H9 (cell line): ENCODE measurements at regions not wholly inside any gene's neighbourhood (a gene's known extent, or its start where the extent isn't known, plus 50 kb on each side); places are given as distances from the start of the nearest gene placed in this dataset.

Experiments used
- DNase-seq: peaks from one replicate; pipeline ENCODE4 v3.0.0-alpha.2; 2017
- H2AFZ ChIP-seq: one replicate; pipeline ENCODE4 v1.6.1; 2013; ENCODE audit warnings: mild to moderate bottlenecking, low read length, control low read depth, moderate library complexity
- H2AK5ac ChIP-seq: 2 replicates; pipeline ENCODE4 v1.6.1; 2013; ENCODE audit warnings: low read length, control low read depth, mixed read lengths; ENCODE audit not compliant: insufficient read length
- H2BK120ac ChIP-seq: one replicate; pipeline ENCODE4 v1.6.1; 2013; ENCODE audit warnings: low read depth, mild to moderate bottlenecking, low read length, control low read depth, inconsistent platforms; ENCODE audit not compliant: poor library complexity, severe bottlenecking
- H2BK12ac ChIP-seq: 2 replicates; pipeline ENCODE4 v1.6.1; 2013; ENCODE audit warnings: low read length, control low read depth, mixed read lengths, low read depth; ENCODE audit not compliant: insufficient read length
- H2BK15ac ChIP-seq: 2 replicates; pipeline ENCODE4 v1.6.1; 2013; ENCODE audit warnings: low read depth, low read length, control low read depth
- H2BK20ac ChIP-seq: one replicate; pipeline ENCODE4 v1.6.1; 2013; ENCODE audit warnings: low read depth, mild to moderate bottlenecking, low read length, control low read depth, inconsistent platforms; ENCODE audit not compliant: poor library complexity, severe bottlenecking
- H2BK5ac ChIP-seq: 2 replicates; pipeline ENCODE4 v1.6.1; 2013; ENCODE audit warnings: low read length, control low read depth, mixed read lengths; ENCODE audit not compliant: insufficient read length
- H3K14ac ChIP-seq: 2 replicates; pipeline ENCODE4 v1.6.1; 2013; ENCODE audit warnings: low read length, control low read depth; ENCODE audit not compliant: insufficient read depth
- H3K18ac ChIP-seq: 2 replicates; pipeline ENCODE4 v1.6.1; 2013; ENCODE audit warnings: low read depth, mild to moderate bottlenecking, mixed read lengths, low read length, control low read depth; ENCODE audit not compliant: insufficient read length
- H3K23ac ChIP-seq: 2 replicates; pipeline ENCODE4 v1.6.1; 2013; ENCODE audit warnings: low read length, control low read depth, mixed read lengths, low read depth; ENCODE audit not compliant: insufficient read length
- H3K23me2 ChIP-seq: 2 replicates; pipeline ENCODE4 v1.6.1; 2013; ENCODE audit warnings: low read depth, mild to moderate bottlenecking, mixed read lengths, low read length, control low read depth; ENCODE audit not compliant: insufficient read length, poor library complexity, severe bottlenecking
- H3K27ac ChIP-seq: 2 replicates; pipeline ENCODE4 v1.5.1; 2013; ENCODE audit warnings: low read length, control low read depth, mixed read lengths, low read depth; ENCODE audit not compliant: insufficient read length
- H3K27me3 ChIP-seq: 2 replicates; pipeline ENCODE4 v1.6.1; 2013; ENCODE audit warnings: low read length, control low read depth, inconsistent platforms; ENCODE audit not compliant: insufficient read depth
- H3K4ac ChIP-seq: 2 replicates; pipeline ENCODE4 v1.6.1; 2013; ENCODE audit warnings: low read depth, mild to moderate bottlenecking, control low read depth, inconsistent platforms, low read length, moderate library complexity
- H3K4me1 ChIP-seq: 2 replicates; pipeline ENCODE4 v1.6.1; 2013; ENCODE audit warnings: low read length, control low read depth, inconsistent platforms; ENCODE audit not compliant: insufficient read depth
- H3K4me2 ChIP-seq: 2 replicates; pipeline ENCODE4 v1.6.1; 2013; ENCODE audit warnings: low read length, control low read depth, mixed read lengths; ENCODE audit not compliant: insufficient read length, insufficient read depth
- H3K56ac ChIP-seq: 2 replicates; pipeline ENCODE4 v1.6.1; 2013; ENCODE audit warnings: low read depth, mild to moderate bottlenecking, mixed read lengths, low read length, control low read depth; ENCODE audit not compliant: insufficient read length
- H3K79me1 ChIP-seq: 2 replicates; pipeline ENCODE4 v1.6.1; 2013; ENCODE audit warnings: low read depth, mild to moderate bottlenecking, moderate library complexity, low read length, control low read depth, inconsistent platforms; ENCODE audit not compliant: insufficient read depth, poor library complexity, severe bottlenecking
- H3K79me2 ChIP-seq: 2 replicates; pipeline ENCODE4 v1.6.1; 2013; ENCODE audit warnings: low read length, control low read depth, inconsistent platforms; ENCODE audit not compliant: insufficient read depth
- H3K9ac ChIP-seq: 2 replicates; pipeline ENCODE4 v1.6.1; 2013; ENCODE audit warnings: low read length, control low read depth, mixed read lengths; ENCODE audit not compliant: insufficient read length; ENCODE audit errors: extremely low read depth
- H3K9me3 ChIP-seq: one replicate; pipeline ENCODE4 v1.6.1; 2013; ENCODE audit warnings: low read depth, low read length, inconsistent platforms; ENCODE audit not compliant: control insufficient read depth
- H3T11ph ChIP-seq: one replicate; pipeline ENCODE4 v1.6.1; 2013; ENCODE audit warnings: mild to moderate bottlenecking, low read length, control low read depth, inconsistent platforms
- H4K20me1 ChIP-seq: one replicate; pipeline ENCODE4 v1.6.1; 2013; ENCODE audit not compliant: control insufficient read depth, insufficient read length, insufficient read depth
- H4K5ac ChIP-seq: 2 replicates; pipeline ENCODE4 v1.6.1; 2013; ENCODE audit warnings: low read depth, mild to moderate bottlenecking, mixed read lengths, low read length, control low read depth; ENCODE audit not compliant: insufficient read length
- H4K8ac ChIP-seq: replicated peaks from 2 replicates; pipeline ENCODE4 v1.6.1; 2013; ENCODE audit warnings: low read length, control low read depth, mixed read lengths, low read depth; ENCODE audit not compliant: insufficient read length
- H4K91ac ChIP-seq: 2 replicates; pipeline ENCODE4 v1.6.1; 2013; ENCODE audit warnings: low read depth, mild to moderate bottlenecking, moderate library complexity, mixed read lengths, low read length, control low read depth; ENCODE audit not compliant: insufficient read length
- H3K27ac Mint-ChIP-seq, 3 experiments: 2 replicates in 2 of 3; 3 replicates in 1 of 3; pipeline ENCODE4 v1.8.0; 2020 to 2021; ENCODE audit warnings: mixed read lengths in 3 of 3, mild to moderate bottlenecking in 1 of 3, moderate library complexity in 1 of 3
- H3K27me3 Mint-ChIP-seq: 2 replicates; pipeline ENCODE4 v1.8.0; 2021; ENCODE audit warnings: low read depth, mild to moderate bottlenecking, moderate library complexity, mixed read lengths
- H3K36me3 Mint-ChIP-seq, 3 experiments: 2 replicates in 2 of 3; 3 replicates in 1 of 3; pipeline ENCODE4 v1.8.0; 2020 to 2021; ENCODE audit warnings: low read depth in 3 of 3, mixed read lengths in 3 of 3; ENCODE audit not compliant: insufficient read depth in 1 of 3
- H3K4me1 Mint-ChIP-seq, 2 experiments: 2 replicates each; pipeline ENCODE4 v1.8.0; 2020; ENCODE audit warnings: mixed read lengths in 2 of 2
- H3K4me3 Mint-ChIP-seq, 2 experiments: 2 replicates in 1 of 2; 3 replicates in 1 of 2; pipeline ENCODE4 v1.8.0; 2020 to 2021; ENCODE audit warnings: mild to moderate bottlenecking in 2 of 2, mixed read lengths in 2 of 2, moderate library complexity in 1 of 2
- H3K9me3 Mint-ChIP-seq, 2 experiments: 2 replicates in 1 of 2; 3 replicates in 1 of 2; pipeline ENCODE4 v1.8.0; 2020; ENCODE audit warnings: mild to moderate bottlenecking in 2 of 2, mixed read lengths in 2 of 2, moderate library complexity in 1 of 2
- WGBS: extraction: QIAGEN DNeasy Blood & Tissue Kit; methylation state at CpG from one replicate; pipeline ENCODE4 v1.1.7; 2013; ENCODE audit warnings: missing lambda C conversion rate, low lambda C conversion rate, mixed read lengths; ENCODE audit not compliant: insufficient read length; ENCODE audit errors: extremely low coverage; 5-methylcytosine and 5-hydroxymethylcytosine counted together
- TF ChIP-seq, protein P1 (sequence below): fragments of 200-600 bp; sonication (generic); conservative IDR thresholded peaks from 3 replicates; pipeline ENCODE4 v1.8.0; 2021; ENCODE audit warnings: antibody characterized with exemption, mild to moderate bottlenecking

DNA sequence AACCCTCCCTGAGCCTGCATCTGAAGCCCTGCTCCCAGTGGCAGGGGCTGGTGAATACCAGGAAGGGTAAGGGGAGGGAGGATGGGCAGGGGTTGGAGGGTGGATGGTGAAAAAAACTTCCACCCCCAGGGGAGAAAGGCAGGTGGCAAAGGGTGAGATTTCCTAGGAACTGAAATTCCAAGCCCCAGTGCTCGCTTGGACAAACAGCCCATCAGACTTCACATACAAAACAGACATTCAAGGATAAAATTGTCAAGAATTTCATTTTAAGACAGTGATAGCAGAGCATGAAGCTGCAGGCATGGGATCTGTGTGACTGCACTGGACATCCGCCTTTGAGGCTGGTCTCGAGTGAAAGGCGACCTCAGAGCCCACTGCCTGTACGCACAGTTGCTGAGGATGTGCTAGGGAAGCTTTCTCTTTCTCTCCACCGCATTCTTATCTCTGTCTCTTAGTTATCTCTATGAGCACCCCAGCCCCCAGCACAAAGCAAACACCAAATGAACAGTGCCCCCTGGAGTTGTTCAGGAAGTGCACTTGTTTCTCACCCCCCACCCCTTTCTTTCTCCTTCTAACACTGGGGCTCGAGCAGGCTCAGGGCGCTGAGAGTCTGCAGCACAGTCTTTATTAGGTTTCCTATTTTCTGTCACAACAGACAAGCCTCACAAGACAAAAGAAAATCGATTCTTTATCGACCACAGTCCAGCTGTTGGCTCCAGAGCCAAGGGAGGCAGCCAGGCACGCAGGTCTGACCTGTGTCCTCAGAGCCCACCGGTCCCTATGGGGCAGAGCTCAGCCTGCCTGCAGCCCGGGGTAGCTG is 237.3 kb upstream of the NCAM1 start:
- DNase-seq, result no peak
- Histone ChIP-seq H3K79me2 (no peaks in the 10 kb centered on the region), H4K8ac (no peak overlapping the region), H3K23me2 (no peaks in the 10 kb centered on the region), H3K14ac (no peak overlapping the region), H3K23ac (no peak overlapping the region), H4K91ac (no peak overlapping the region), H3K9me3 (no peaks in the 10 kb centered on the region), H2AK5ac (no peak overlapping the region), H3K4me2 (no peak overlapping the region), H2AFZ (no peak overlapping the region), H2BK5ac (no peak overlapping the region), H3K4ac (no peak overlapping the region), H2BK120ac (no peak overlapping the region), H3K9ac (no peak overlapping the region), H3K18ac (no peak overlapping the region), H3T11ph (no peak overlapping the region), H3K79me1 (no peaks in the 10 kb centered on the region), H4K20me1 (no peaks in the 10 kb centered on the region), H3K56ac (no peak overlapping the region), H2BK15ac (no peak overlapping the region), H3K27ac (no peak overlapping the region), H4K5ac (no peak overlapping the region), H3K27me3 (no peaks in the 10 kb centered on the region), H3K4me1 (no peaks in the 10 kb centered on the region), H2BK12ac (no peak overlapping the region), H2BK20ac (no peak overlapping the region)
- H3K27me3 Mint-ChIP-seq, result peaks cover 5% of the 10 kb centered on the region
- H3K27ac Mint-ChIP-seq, result no peak overlapping the region
- H3K4me3 Mint-ChIP-seq, result no peak overlapping the region
- H3K9me3 Mint-ChIP-seq, result no peaks in the 10 kb centered on the region; a peak in 1 of 5 replicates
- no CpG with 5 or more reads among the region's 13 CpGs for WGBS
- TF ChIP-seq, protein P1, sequence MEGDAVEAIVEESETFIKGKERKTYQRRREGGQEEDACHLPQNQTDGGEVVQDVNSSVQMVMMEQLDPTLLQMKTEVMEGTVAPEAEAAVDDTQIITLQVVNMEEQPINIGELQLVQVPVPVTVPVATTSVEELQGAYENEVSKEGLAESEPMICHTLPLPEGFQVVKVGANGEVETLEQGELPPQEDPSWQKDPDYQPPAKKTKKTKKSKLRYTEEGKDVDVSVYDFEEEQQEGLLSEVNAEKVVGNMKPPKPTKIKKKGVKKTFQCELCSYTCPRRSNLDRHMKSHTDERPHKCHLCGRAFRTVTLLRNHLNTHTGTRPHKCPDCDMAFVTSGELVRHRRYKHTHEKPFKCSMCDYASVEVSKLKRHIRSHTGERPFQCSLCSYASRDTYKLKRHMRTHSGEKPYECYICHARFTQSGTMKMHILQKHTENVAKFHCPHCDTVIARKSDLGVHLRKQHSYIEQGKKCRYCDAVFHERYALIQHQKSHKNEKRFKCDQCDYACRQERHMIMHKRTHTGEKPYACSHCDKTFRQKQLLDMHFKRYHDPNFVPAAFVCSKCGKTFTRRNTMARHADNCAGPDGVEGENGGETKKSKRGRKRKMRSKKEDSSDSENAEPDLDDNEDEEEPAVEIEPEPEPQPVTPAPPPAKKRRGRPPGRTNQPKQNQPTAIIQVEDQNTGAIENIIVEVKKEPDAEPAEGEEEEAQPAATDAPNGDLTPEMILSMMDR, result peak; percentile 32; the same call in 2 of the 3 replicates
- 0 out of 4 replicates have a peak, but pooled peaks cover 0 to 2% of the 10 kb centered on the region in 2 experiments for H3K4me1 Mint-ChIP-seq
- no peaks in the 10 kb centered on the region for H3K36me3 Mint-ChIP-seq
